ENCODE measurements at regions not wholly inside any gene's neighbourhood (a gene's known extent, or its start where the extent isn't known, plus 50 kb on each side); places are given as distances from the start of the nearest gene placed in this dataset.

DNA sequence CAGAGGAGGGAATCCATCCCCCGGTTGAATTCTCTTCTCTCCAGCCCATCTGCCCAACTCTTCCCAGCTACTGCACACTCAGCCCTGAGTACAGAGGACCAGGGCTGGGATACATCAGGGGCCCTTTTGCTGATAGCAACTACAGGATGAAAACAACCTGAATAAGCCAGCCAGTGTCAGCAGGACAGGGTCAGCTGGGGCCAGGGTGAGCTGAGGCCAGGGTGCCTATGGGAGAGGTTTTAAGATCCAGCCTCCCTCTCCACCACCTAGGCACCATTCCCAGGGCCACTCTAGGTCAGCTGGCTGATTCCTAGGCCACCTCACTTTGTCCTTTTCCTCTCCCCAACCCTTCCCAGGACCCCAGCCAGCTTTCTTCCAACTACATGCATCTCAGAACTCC lies 83.8 kb downstream of the MRPL46 start:
- ChIA-PET POLR2A (interaction anchor here (1.0 to 1.5 kb wide), 3 partner anchors 10 to 19 kb away, joined by 3 to 4 read pairs (median 3); no protein-coding TSS in a partner anchor), CTCF (ENCODE audit: unreplicated experiment) (interaction anchor here (0.6 kb wide), 1 partner anchor 9 kb away, joined by 4 read pairs; no protein-coding TSS in a partner anchor)
- H3K36me3 ChIP-seq (ENCODE audit: insufficient read depth, low read length) = no peaks in the 10 kb centered on the region
- no peak overlapping the region for H3K27ac ChIP-seq (ENCODE audit: low read depth, low read length, poor library complexity, severe bottlenecking)
- H4K20me1 ChIP-seq (ENCODE audit: insufficient read depth, low read length) = no peaks in the 10 kb centered on the region
- no peaks in the 10 kb centered on the region for H3K4me1 ChIP-seq (ENCODE audit: insufficient read depth, low read length, poor library complexity, severe bottlenecking)
- no peak for DNase-seq (ENCODE audit: low spot score)
- intact Hi-C loops (cut with micrococcal nuclease; ENCODE audit: unreplicated experiment) = no loop called here
- no peak overlapping the region for H3K4me2 ChIP-seq (ENCODE audit: low read length)
- no peaks in the 10 kb centered on the region for H3K9me2 ChIP-seq (ENCODE audit: insufficient read depth, low read length)
- BruUV-seq (replicated peaks) = no TSS peak
- no peaks in the 10 kb centered on the region for H3K9me3 ChIP-seq (ENCODE audit: low read length)
- no peak overlapping the region for H3K4me3 ChIP-seq (ENCODE audit: low read depth, low read length, poor library complexity, severe bottlenecking)
- H2AFZ ChIP-seq (ENCODE audit: low read length) = no peak overlapping the region
- TF ChIP-seq, protein P1, sequence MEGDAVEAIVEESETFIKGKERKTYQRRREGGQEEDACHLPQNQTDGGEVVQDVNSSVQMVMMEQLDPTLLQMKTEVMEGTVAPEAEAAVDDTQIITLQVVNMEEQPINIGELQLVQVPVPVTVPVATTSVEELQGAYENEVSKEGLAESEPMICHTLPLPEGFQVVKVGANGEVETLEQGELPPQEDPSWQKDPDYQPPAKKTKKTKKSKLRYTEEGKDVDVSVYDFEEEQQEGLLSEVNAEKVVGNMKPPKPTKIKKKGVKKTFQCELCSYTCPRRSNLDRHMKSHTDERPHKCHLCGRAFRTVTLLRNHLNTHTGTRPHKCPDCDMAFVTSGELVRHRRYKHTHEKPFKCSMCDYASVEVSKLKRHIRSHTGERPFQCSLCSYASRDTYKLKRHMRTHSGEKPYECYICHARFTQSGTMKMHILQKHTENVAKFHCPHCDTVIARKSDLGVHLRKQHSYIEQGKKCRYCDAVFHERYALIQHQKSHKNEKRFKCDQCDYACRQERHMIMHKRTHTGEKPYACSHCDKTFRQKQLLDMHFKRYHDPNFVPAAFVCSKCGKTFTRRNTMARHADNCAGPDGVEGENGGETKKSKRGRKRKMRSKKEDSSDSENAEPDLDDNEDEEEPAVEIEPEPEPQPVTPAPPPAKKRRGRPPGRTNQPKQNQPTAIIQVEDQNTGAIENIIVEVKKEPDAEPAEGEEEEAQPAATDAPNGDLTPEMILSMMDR (conservative IDR thresholded peaks at IDR 0.05; ENCODE audit: low read length) = no peak
- no peak for TF ChIP-seq EZH2phosphoT487 (IDR thresholded peaks at IDR 0.05; ENCODE audit: borderline replicate concordance, low read depth, low read length)
- no peaks in the 10 kb centered on the region for H3K79me2 ChIP-seq (ENCODE audit: insufficient read depth, low read depth, low read length)

DNA sequence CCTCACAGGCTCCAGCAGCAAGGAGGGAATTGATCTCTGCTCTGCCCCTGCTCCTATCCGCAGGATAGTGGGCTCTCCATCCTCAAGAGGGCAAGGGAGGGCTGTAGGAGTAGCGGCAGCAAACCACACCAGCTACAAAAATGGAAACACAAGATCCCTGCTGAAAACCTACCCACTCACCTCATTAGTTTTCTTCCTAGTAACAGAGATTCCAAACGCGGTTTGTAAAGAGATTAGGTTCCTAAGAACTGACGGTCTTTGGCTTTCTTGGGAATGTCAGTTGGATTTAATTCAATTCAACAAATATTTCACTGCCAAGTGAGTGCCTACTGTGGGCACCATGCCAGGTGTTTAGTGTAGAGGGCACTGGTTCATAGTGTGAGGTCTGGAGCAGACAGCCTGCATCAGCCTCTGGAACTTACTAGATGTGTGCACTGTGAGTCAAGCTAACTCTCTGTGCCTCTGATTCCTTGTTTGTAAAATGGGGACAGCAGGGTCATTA lies 84.7 kb downstream of the MRPL46 start:
- Histone ChIP-seq H3K4me3 (ENCODE audit: low read depth, low read length, poor library complexity, severe bottlenecking) (no peak overlapping the region), H3K36me3 (ENCODE audit: insufficient read depth, low read length) (no peaks in the 10 kb centered on the region), H3K79me2 (ENCODE audit: insufficient read depth, low read depth, low read length) (no peaks in the 10 kb centered on the region), H4K20me1 (ENCODE audit: insufficient read depth, low read length) (no peaks in the 10 kb centered on the region), H3K9me2 (ENCODE audit: insufficient read depth, low read length) (no peaks in the 10 kb centered on the region), H3K27ac (ENCODE audit: low read depth, low read length, poor library complexity, severe bottlenecking) (no peak overlapping the region), H2AFZ (ENCODE audit: low read length) (no peak overlapping the region), H3K4me1 (ENCODE audit: insufficient read depth, low read length, poor library complexity, severe bottlenecking) (no peaks in the 10 kb centered on the region), H3K4me2 (ENCODE audit: low read length) (no peak overlapping the region), H3K9me3 (ENCODE audit: low read length) (no peaks in the 10 kb centered on the region)
- DNase-seq (ENCODE audit: low spot score) = no peak
- ChIA-PET POLR2A (interaction anchor here (1.0 to 1.5 kb wide), 4 partner anchors 11 to 24 kb away, joined by 3 to 4 read pairs (median 3); no protein-coding TSS in a partner anchor), CTCF (ENCODE audit: unreplicated experiment) (no interaction called here)
- TF ChIP-seq, protein P1 (conservative IDR thresholded peaks at IDR 0.05; ENCODE audit: low read length) = no peak
- no peak for TF ChIP-seq EZH2phosphoT487 (IDR thresholded peaks at IDR 0.05; ENCODE audit: borderline replicate concordance, low read depth, low read length)
- BruUV-seq (replicated peaks) = no TSS peak
- intact Hi-C loops (cut with micrococcal nuclease; ENCODE audit: unreplicated experiment) = no loop called here

DNA sequence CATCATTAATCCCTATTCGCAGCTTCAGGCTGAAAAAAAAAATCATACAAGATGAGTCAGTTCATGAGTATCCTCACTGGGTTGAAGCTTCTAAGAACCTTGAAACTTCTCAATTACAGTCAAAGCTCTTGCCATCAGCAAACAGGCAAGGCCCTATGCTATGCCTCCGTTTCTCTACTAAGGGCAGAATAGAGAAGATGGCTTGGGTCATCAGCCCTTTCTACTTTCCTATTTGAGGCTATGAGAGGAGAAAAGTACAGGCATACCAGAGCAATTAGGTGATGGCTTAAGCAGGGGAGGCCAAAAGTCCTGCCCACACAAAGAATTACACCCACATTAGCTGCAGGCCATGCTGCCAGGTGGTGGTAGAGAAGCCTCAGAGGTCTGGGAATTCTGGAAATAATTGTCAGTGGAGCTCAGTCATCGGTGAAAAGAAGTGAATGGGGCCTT lies 89.0 kb downstream of the MRPL46 start:
- H3K36me3 ChIP-seq (ENCODE audit: insufficient read depth, low read length) = no peaks in the 10 kb centered on the region
- H3K4me3 ChIP-seq (ENCODE audit: low read depth, low read length, poor library complexity, severe bottlenecking) = no peak overlapping the region
- H3K9me3 ChIP-seq (ENCODE audit: low read length) = no peaks in the 10 kb centered on the region
- H2AFZ ChIP-seq (ENCODE audit: low read length) = no peak overlapping the region
- POLR2A ChIA-PET = interaction anchor here (0.6 kb wide), 1 partner anchor 34 kb away, joined by 3 read pairs; no protein-coding TSS in a partner anchor
- H3K9me2 ChIP-seq (ENCODE audit: insufficient read depth, low read length) = no peaks in the 10 kb centered on the region
- DNase-seq (ENCODE audit: low spot score) = no peak
- no TSS peak for BruUV-seq (replicated peaks)
- CTCF ChIA-PET (ENCODE audit: unreplicated experiment) = no interaction called here
- no peaks in the 10 kb centered on the region for H4K20me1 ChIP-seq (ENCODE audit: insufficient read depth, low read length)
- H3K79me2 ChIP-seq (ENCODE audit: insufficient read depth, low read depth, low read length) = no peaks in the 10 kb centered on the region
- no peak overlapping the region for H3K4me2 ChIP-seq (ENCODE audit: low read length)
- no peak overlapping the region for H3K27ac ChIP-seq (ENCODE audit: low read depth, low read length, poor library complexity, severe bottlenecking)
- TF ChIP-seq, protein P1 (conservative IDR thresholded peaks at IDR 0.05; ENCODE audit: low read length) = no peak
- no peak for TF ChIP-seq EZH2phosphoT487 (IDR thresholded peaks at IDR 0.05; ENCODE audit: borderline replicate concordance, low read depth, low read length)
- H3K4me1 ChIP-seq (ENCODE audit: insufficient read depth, low read length, poor library complexity, severe bottlenecking) = no peaks in the 10 kb centered on the region
- intact Hi-C loops (cut with micrococcal nuclease; ENCODE audit: unreplicated experiment) = no loop called here

All from OCI-LY7 (cell line).